Omental fat pad (tissue), 3 donors: ENCODE measurements at regions not wholly inside any gene's neighbourhood (a gene's known extent, or its start where the extent isn't known, plus 50 kb on each side); places are given as distances from the start of the nearest gene placed in this dataset.

Experiments used
- ATAC-seq: fragments of 150-250 bp; one replicate; pipeline ENCODE4 v1.9.1; 2016; ENCODE audit warnings: mild to moderate bottlenecking, moderate library complexity; ENCODE audit not compliant: low FRiP score
- DNase-seq: peaks from one replicate; pipeline ENCODE4 v3.0.0-alpha.2; 2019; ENCODE audit warnings: low spot score
- CTCF ChIP-seq, 3 donors: fragments of 450-650 bp; IDR thresholded peaks; one replicate each; pipeline ENCODE4 v1.5.1; 2016 to 2017; ENCODE audit warnings: antibody characterized with exemption in 3 of 3, mild to moderate bottlenecking in 3 of 3, moderate library complexity in 2 of 3

GRCh38 chr1:194104247-194104844 is 917.9 kb upstream of the B3GALT2 start:
- no peak for DNase-seq
- no peak for TF ChIP-seq CTCF (IDR thresholded peaks at IDR 0.05)

GRCh38 chr1:194103516-194104246 is 917.3 kb upstream of the B3GALT2 start:
- TF ChIP-seq CTCF (IDR thresholded peaks at IDR 0.05) = no peak
- ATAC-seq (no peak), DNase-seq (no peak)

More at GRCh38 chr1:194104247-194104844, 917.9 kb upstream of the B3GALT2 start:
- ATAC-seq = no peak

GRCh38 chr1:194103101-194103500 is 916.7 kb upstream of the B3GALT2 start:
- ATAC-seq (no peak), DNase-seq (no peak)
- no peak for TF ChIP-seq CTCF (IDR thresholded peaks at IDR 0.05)

GRCh38 chr1:194102607-194103006 is 916.2 kb upstream of the B3GALT2 start:
- no peak for ATAC-seq
- TF ChIP-seq CTCF (IDR thresholded peaks at IDR 0.05) = no peak

GRCh38 chr1:194084755-194085154 is 898.3 kb upstream of the B3GALT2 start:
- DNase-seq (no peak), ATAC-seq (no peak)
- no peak for TF ChIP-seq CTCF (IDR thresholded peaks at IDR 0.05)

More at GRCh38 chr1:194102607-194103006, 916.2 kb upstream of the B3GALT2 start:
- no peak for DNase-seq

- no peak for ATAC-seq
- no peak for DNase-seq
- TF ChIP-seq CTCF (IDR thresholded peaks at IDR 0.05) = no peak
Measured at GRCh38 chr1:194081444-194081843, 895.0 kb upstream of the B3GALT2 start.

GRCh38 chr1:194080826-194081225 is 894.4 kb upstream of the B3GALT2 start:
- ATAC-seq (no peak), DNase-seq (no peak)
- TF ChIP-seq CTCF (IDR thresholded peaks at IDR 0.05) = no peak
